ENCODE measurements at regions not wholly inside any gene's neighbourhood (a gene's known extent, or its start where the extent isn't known, plus 50 kb on each side); places are given as distances from the start of the nearest gene placed in this dataset.

DNA sequence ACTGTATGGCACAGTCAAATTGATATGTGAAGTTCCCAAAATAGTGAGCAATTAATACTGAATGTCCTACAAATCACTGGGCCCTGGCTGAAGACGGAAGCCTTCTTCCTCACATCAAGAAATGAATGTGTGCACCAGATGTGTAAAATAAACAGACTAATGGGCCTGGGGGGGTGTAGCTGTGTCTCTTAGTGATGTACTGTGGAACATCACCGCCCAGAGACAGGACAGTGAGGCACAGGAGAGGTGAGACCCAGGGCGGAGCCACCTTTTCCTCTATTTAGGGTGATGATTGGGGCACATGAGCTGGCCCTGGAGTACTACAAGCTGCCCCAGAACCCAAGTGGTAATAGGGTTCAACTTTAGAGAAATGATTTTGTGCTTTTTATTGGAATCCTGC is 368.5 kb upstream of the ARID1B start:
- TF ChIP-seq EZH2 (IDR thresholded peaks at IDR 0.05; ENCODE audit: low read length) (no peak), CTCF (optimal IDR thresholded peaks at IDR 0.05 in 1 of 3, IDR thresholded peaks at IDR 0.05 in 1 of 3, conservative IDR thresholded peaks at IDR 0.05 in 1 of 3; ENCODE audit: extremely low read depth in 1 of 3, insufficient read depth in 2 of 3, low read length in 3 of 3) (no peak)

Data from keratinocyte (primary cell).